Stimulated activated memory B cell treated with anti-CD40 and anti-IgM and Interleukin-4, amounts not matched to agents 10 μg/mL and 1 μg/mL and 100 μg/mL, for 72 hours (primary cell): ENCODE measurements at regions not wholly inside any gene's neighbourhood (a gene's known extent, or its start where the extent isn't known, plus 50 kb on each side); places are given as distances from the start of the nearest gene placed in this dataset.
"Not testable (repeated sequence)": the region's sequence is repeated elsewhere in the genome, so short reads cannot be mapped to it uniquely, and the experiment has no call there.

ENCODE experiments used
- ATAC-seq: fragments of 150-1000 bp; cut with Tn5 transposase; 2 replicates; pipeline ENCODE4 v1.10.0; 2021
- H3K27ac Mint-ChIP-seq: one replicate; pipeline ENCODE4 v1.8.0; 2022; ENCODE audit warnings: mild to moderate bottlenecking, mixed read lengths
- H3K27me3 Mint-ChIP-seq: one replicate; pipeline ENCODE4 v1.8.0; 2022; ENCODE audit warnings: mixed read lengths
- H3K36me3 Mint-ChIP-seq: one replicate; pipeline ENCODE4 v1.8.0; 2022; ENCODE audit warnings: mixed read lengths
- H3K4me1 Mint-ChIP-seq: one replicate; pipeline ENCODE4 v1.8.0; 2022; ENCODE audit warnings: mixed read lengths
- H3K4me3 Mint-ChIP-seq: one replicate; pipeline ENCODE4 v1.8.0; 2022; ENCODE audit warnings: mild to moderate bottlenecking, moderate library complexity, mixed read lengths
- H3K9me3 Mint-ChIP-seq: one replicate; pipeline ENCODE4 v1.8.0; 2022; ENCODE audit warnings: mixed read lengths

DNA sequence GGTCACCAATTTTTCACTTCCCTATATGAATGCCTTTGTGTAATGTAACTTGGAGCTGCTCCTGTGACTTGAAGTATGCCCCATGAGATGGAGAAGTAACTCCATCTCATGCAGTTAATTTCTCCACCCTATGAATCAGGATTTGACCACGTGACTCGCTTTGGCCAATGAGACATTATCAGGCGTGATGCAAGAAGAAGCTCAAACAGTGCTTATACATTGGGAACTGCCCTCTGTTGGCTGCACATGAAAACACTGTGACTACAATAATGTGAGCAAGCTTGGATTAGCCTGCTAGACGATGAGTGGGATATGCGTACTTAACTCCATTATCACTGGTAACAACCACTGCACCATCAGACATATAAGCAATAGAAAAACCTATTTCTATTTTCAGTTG, 684.4 kb downstream of the PLA2G4A start:
- H3K4me3 Mint-ChIP-seq = no peak overlapping the region
- H3K27ac Mint-ChIP-seq = no peak overlapping the region
- no peaks in the 10 kb centered on the region for H3K36me3 Mint-ChIP-seq
- no peaks in the 10 kb centered on the region for H3K4me1 Mint-ChIP-seq
- no peaks in the 10 kb centered on the region for H3K27me3 Mint-ChIP-seq
- no peak for ATAC-seq
- peaks cover 9% of the 10 kb centered on the region for H3K9me3 Mint-ChIP-seq

- no peak overlapping the region for H3K4me3 Mint-ChIP-seq
- H3K36me3 Mint-ChIP-seq = no peaks in the 10 kb centered on the region
- ATAC-seq = no peak
- peaks cover 9% of the 10 kb centered on the region for H3K9me3 Mint-ChIP-seq
- no peak overlapping the region for H3K27ac Mint-ChIP-seq
- H3K4me1 Mint-ChIP-seq = no peaks in the 10 kb centered on the region
- H3K27me3 Mint-ChIP-seq = no peaks in the 10 kb centered on the region
These were observed 685.4 kb downstream of the PLA2G4A start for GRCh38 chr1:187514110-187514509.

- peaks cover 3% of the 10 kb centered on the region for H3K9me3 Mint-ChIP-seq
- H3K36me3 Mint-ChIP-seq = no peaks in the 10 kb centered on the region
- no peaks in the 10 kb centered on the region for H3K4me1 Mint-ChIP-seq
- ATAC-seq = no peak
- no peak overlapping the region for H3K4me3 Mint-ChIP-seq
- no peak overlapping the region for H3K27ac Mint-ChIP-seq
- no peaks in the 10 kb centered on the region for H3K27me3 Mint-ChIP-seq
These were observed 688.1 kb downstream of the PLA2G4A start for GRCh38 chr1:187516874-187517273.

DNA sequence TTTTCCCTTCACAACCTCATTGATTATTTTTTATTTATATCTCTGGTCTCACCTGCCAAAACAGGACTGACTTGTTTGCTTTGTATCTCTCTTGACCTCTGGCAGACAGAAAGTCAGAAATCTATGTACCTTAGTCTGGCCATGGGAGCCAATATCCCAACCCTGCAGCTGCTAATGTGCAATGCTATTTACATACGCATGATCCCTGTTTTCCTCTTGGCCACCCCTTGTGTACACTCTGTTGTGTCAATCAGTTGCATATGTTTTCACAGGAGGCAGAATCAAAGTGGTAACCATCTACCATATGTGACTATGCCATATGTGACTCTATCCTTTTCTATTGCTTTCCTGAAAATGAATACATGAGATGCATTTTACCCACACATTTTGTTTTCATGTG, 688.8 kb downstream of the PLA2G4A start:
- no peaks in the 10 kb centered on the region for H3K27me3 Mint-ChIP-seq
- H3K27ac Mint-ChIP-seq = no peak overlapping the region
- no peaks in the 10 kb centered on the region for H3K4me1 Mint-ChIP-seq
- ATAC-seq = no peak
- no peaks in the 10 kb centered on the region for H3K36me3 Mint-ChIP-seq
- H3K4me3 Mint-ChIP-seq = no peak overlapping the region
- H3K9me3 Mint-ChIP-seq = peaks cover 3% of the 10 kb centered on the region

DNA sequence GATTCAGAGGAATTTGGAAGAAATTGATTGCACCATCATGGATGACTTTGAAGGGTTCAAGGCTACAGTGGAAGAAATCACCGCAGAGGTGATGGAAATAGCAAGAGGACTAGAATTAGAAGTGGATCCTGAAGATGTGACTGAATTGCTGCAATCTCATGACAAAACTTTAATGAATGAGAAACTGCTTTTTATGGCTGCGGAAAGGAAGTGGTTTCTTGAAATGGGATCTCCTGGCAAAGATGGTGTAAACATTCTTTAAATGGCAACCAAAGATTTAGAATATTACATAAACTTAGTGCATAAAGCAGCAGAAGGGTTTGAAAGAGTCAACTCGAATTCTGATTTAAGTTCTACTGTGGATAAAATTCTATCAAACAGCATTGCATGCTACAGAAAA, 698.6 kb downstream of the PLA2G4A start:
- H3K36me3 Mint-ChIP-seq = no peaks in the 10 kb centered on the region
- H3K27me3 Mint-ChIP-seq = no peaks in the 10 kb centered on the region
- no peaks in the 10 kb centered on the region for H3K4me1 Mint-ChIP-seq
- H3K9me3 Mint-ChIP-seq = no peaks in the 10 kb centered on the region
- no peak for ATAC-seq
- H3K27ac Mint-ChIP-seq = no peak overlapping the region
- no peak overlapping the region for H3K4me3 Mint-ChIP-seq

DNA sequence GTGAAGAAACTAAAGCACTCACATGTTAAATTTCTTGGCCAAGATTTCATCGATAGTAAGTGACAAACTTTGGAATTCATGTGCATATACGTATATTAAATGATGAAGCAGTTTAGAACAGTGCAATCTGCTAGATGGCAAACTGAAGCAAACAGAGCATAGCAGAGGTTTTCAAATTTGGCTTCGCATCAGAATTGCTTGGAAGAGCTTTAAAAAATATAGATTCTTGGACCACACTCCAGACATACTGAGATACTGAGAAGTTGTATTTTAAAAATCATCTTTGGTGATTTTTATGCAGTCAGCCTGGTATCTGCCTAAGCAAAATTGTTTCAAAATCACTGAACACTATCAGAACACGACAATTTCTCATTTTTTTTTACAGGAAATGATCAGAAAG, 709.2 kb downstream of the PLA2G4A start:
- H3K4me3 Mint-ChIP-seq = no peak overlapping the region
- no peaks in the 10 kb centered on the region for H3K4me1 Mint-ChIP-seq
- no peaks in the 10 kb centered on the region for H3K36me3 Mint-ChIP-seq
- ATAC-seq = no peak
- no peak overlapping the region for H3K27ac Mint-ChIP-seq
- H3K27me3 Mint-ChIP-seq = no peaks in the 10 kb centered on the region
- H3K9me3 Mint-ChIP-seq = peaks cover 4% of the 10 kb centered on the region

- no peaks in the 10 kb centered on the region for H3K27me3 Mint-ChIP-seq
- no peak for ATAC-seq
- H3K4me1 Mint-ChIP-seq = no peaks in the 10 kb centered on the region
- no peak overlapping the region for H3K27ac Mint-ChIP-seq
- H3K36me3 Mint-ChIP-seq = no peaks in the 10 kb centered on the region
- peaks cover 7% of the 10 kb centered on the region for H3K9me3 Mint-ChIP-seq
- H3K4me3 Mint-ChIP-seq = no peak overlapping the region
These were observed 720.8 kb downstream of the PLA2G4A start for GRCh38 chr1:187549540-187549939.

- ATAC-seq = no peak
- no peak overlapping the region for H3K27ac Mint-ChIP-seq
- H3K4me1 Mint-ChIP-seq = no peaks in the 10 kb centered on the region
- H3K9me3 Mint-ChIP-seq = peaks cover 12% of the 10 kb centered on the region
- no peaks in the 10 kb centered on the region for H3K36me3 Mint-ChIP-seq
- H3K27me3 Mint-ChIP-seq = no peaks in the 10 kb centered on the region
- no peak overlapping the region for H3K4me3 Mint-ChIP-seq
These were observed 722.3 kb downstream of the PLA2G4A start for GRCh38 chr1:187551061-187551460.

DNA sequence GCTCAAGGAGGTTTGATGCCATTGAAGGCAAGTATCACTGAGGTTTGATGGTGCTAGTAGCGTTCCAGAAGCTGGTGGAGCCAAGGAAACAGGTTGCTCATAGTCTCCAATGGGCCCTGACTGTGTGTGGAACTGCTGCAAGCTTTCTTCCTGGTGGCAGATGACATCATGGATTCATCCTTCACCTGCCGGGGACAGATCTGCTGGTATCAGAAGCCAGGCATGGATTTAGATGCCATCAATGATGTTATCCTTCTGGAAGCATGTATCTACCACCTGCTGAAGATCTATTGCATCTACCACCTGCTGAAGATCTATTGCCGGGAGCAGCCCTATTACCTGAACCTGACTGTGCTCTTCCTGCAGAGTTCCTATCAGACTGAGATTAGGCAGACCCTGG, 734.4 kb downstream of the PLA2G4A start:
- H3K27ac Mint-ChIP-seq = no peak overlapping the region
- peaks cover 6% of the 10 kb centered on the region for H3K9me3 Mint-ChIP-seq
- H3K27me3 Mint-ChIP-seq = no peaks in the 10 kb centered on the region
- H3K36me3 Mint-ChIP-seq = no peaks in the 10 kb centered on the region
- ATAC-seq = no peak
- no peaks in the 10 kb centered on the region for H3K4me1 Mint-ChIP-seq
- H3K4me3 Mint-ChIP-seq = no peak overlapping the region

GRCh38 chr1:187566354-187566753, 737.6 kb downstream of the PLA2G4A start:
- Mint-ChIP-seq H3K4me3 (no peak overlapping the region), H3K27me3 (no peaks in the 10 kb centered on the region), H3K27ac (no peak overlapping the region), H3K4me1 (no peaks in the 10 kb centered on the region), H3K9me3 (peaks cover 4% of the 10 kb centered on the region), H3K36me3 (no peaks in the 10 kb centered on the region)
- ATAC-seq = no peak

DNA sequence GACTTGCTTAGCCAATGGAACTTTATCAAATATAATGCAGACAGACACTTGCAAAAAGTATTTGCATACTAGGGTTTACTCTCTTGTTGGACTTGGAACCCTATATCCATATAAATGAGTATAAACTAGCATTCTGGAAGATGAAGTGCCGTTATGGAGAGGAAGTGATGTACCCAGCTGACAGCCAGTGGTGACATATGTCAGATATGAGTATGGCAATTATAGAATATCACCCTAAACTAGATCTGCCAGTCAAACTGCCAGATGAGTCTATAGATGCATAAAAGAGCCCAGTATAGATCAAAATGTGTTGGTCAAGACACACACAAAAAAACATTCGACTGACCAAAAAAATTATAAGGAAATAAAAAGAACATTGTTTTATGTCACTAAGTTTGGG, 739.3 kb downstream of the PLA2G4A start:
- H3K36me3 Mint-ChIP-seq = no peaks in the 10 kb centered on the region

GRCh38 chr1:187570166-187570565, 741.4 kb downstream of the PLA2G4A start:
- H3K4me1 Mint-ChIP-seq = no peaks in the 10 kb centered on the region

More for the DNA sequence above, 739.3 kb downstream of the PLA2G4A start:
- Mint-ChIP-seq H3K27ac (no peak overlapping the region), H3K4me3 (no peak overlapping the region), H3K9me3 (peaks cover 4% of the 10 kb centered on the region), H3K27me3 (no peaks in the 10 kb centered on the region), H3K4me1 (no peaks in the 10 kb centered on the region)
- no peak for ATAC-seq

GRCh38 chr1:187577610-187578009, 748.9 kb downstream of the PLA2G4A start:
- Mint-ChIP-seq H3K4me1 (no peaks in the 10 kb centered on the region), H3K36me3 (no peaks in the 10 kb centered on the region), H3K9me3 (no peaks in the 10 kb centered on the region), H3K27ac (no peak overlapping the region), H3K4me3 (no peak overlapping the region), H3K27me3 (no peaks in the 10 kb centered on the region)
- no peak for ATAC-seq

More at GRCh38 chr1:187570166-187570565, 741.4 kb downstream of the PLA2G4A start:
- ATAC-seq = no peak
- H3K27me3 Mint-ChIP-seq = no peaks in the 10 kb centered on the region
- H3K9me3 Mint-ChIP-seq = peaks cover 4% of the 10 kb centered on the region
- H3K4me3 Mint-ChIP-seq = no peak overlapping the region
- H3K27ac Mint-ChIP-seq = no peak overlapping the region
- no peaks in the 10 kb centered on the region for H3K36me3 Mint-ChIP-seq

GRCh38 chr1:187588917-187589316, 760.2 kb downstream of the PLA2G4A start:
- H3K27me3 Mint-ChIP-seq = no peaks in the 10 kb centered on the region
- peaks cover 3% of the 10 kb centered on the region for H3K9me3 Mint-ChIP-seq
- no peaks in the 10 kb centered on the region for H3K4me1 Mint-ChIP-seq
- H3K27ac Mint-ChIP-seq = no peak overlapping the region
- no peaks in the 10 kb centered on the region for H3K36me3 Mint-ChIP-seq
- H3K4me3 Mint-ChIP-seq = no peak overlapping the region
- no peak for ATAC-seq

GRCh38 chr1:187605736-187606135, 777.0 kb downstream of the PLA2G4A start:
- H3K4me3 Mint-ChIP-seq = no peak overlapping the region
- H3K27ac Mint-ChIP-seq = no peak overlapping the region
- H3K4me1 Mint-ChIP-seq = no peaks in the 10 kb centered on the region
- H3K9me3 Mint-ChIP-seq = peaks cover 5% of the 10 kb centered on the region
- H3K36me3 Mint-ChIP-seq = no peaks in the 10 kb centered on the region
- ATAC-seq = no peak
- no peaks in the 10 kb centered on the region for H3K27me3 Mint-ChIP-seq

DNA sequence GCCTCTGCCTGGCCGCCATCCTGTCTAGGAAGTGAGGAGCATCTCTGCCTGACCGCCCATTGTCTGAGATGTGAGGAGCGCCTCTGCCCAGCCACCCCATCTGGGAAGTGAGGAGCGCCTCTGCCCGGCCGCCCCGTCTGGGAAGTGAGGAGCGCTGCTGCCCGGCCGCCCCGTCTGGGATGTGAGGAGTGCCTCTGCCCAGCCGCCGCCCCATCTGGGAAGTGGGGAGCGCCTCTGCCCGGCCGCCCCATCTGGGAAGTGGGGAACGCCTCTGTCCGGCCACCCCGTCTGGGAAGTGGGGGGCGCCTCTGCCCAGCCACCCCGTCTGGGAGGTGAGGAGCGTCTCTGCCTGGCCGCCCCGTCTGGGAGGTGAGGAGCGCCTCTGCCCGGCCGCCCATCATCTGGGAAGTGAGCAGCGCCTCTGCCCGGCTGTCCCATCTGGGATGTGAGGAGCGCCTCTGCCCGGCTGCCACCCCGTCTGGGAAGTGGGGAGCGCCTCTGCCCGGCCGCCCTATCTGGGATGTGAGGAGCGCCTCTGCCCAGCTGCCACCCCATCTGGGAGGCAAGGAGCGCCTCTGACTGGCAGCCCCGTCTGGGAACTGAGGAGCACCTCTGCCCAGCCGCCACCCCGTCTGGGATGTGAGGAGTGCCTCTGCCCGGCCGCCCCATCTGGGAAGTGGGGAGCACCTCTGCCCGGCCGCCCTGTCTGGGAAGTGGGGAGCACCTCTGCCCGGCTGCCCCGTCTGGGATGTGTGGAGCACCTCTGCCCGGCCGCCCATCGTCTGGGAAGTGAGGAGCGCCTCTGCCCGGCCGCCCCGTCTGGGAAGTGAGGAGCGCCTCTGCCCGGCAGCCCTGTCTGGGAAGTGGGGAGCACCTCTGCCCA, 787.3 kb downstream of the PLA2G4A start:
- not testable (repeated sequence) for ATAC-seq, H3K4me1 Mint-ChIP-seq, H3K27me3 Mint-ChIP-seq, H3K4me3 Mint-ChIP-seq, H3K36me3 Mint-ChIP-seq, H3K27ac Mint-ChIP-seq
- H3K9me3 Mint-ChIP-seq = peaks cover 17% of the 10 kb centered on the region
